Keratinocyte (primary cell): ENCODE measurements at regions not wholly inside any gene's neighbourhood (a gene's known extent, or its start where the extent isn't known, plus 50 kb on each side); places are given as distances from the start of the nearest gene placed in this dataset.

Source experiments
- CTCF ChIP-seq, 3 experiments: IDR thresholded peaks in 1 of 3; conservative IDR thresholded peaks in 1 of 3; optimal IDR thresholded peaks in 1 of 3; 2 replicates in 2 of 3; 3 replicates in 1 of 3; pipeline versions ENCODE3 to v1.5.1; 2011; ENCODE audit warnings: low read length in 3 of 3, mild to moderate bottlenecking in 3 of 3, moderate library complexity in 2 of 3, control low read depth in 1 of 3, inconsistent platforms in 1 of 3; ENCODE audit not compliant: insufficient read depth in 2 of 3; ENCODE audit errors: extremely low read depth in 1 of 3
- EZH2 ChIP-seq: IDR thresholded peaks from one replicate; pipeline ENCODE4 v1.6.1; 2012; ENCODE audit warnings: inconsistent platforms, mild to moderate bottlenecking, low read length, moderate library complexity

GRCh38 chr12:58309806-58310205 lies 368.4 kb downstream of the ATP23 start:
- TF ChIP-seq CTCF (optimal IDR thresholded peaks at IDR 0.05 in 1 of 3, IDR thresholded peaks at IDR 0.05 in 1 of 3, conservative IDR thresholded peaks at IDR 0.05 in 1 of 3; ENCODE audit: extremely low read depth in 1 of 3, insufficient read depth in 2 of 3, low read length in 3 of 3) = no peak
- TF ChIP-seq EZH2 = no peak
